Upper lobe of left lung (tissue), 6 donors: ENCODE measurements at regions not wholly inside any gene's neighbourhood (a gene's known extent, or its start where the extent isn't known, plus 50 kb on each side); places are given as distances from the start of the nearest gene placed in this dataset.
"Not testable (repeated sequence)": the region's sequence is repeated elsewhere in the genome, so short reads cannot be mapped to it uniquely, and the experiment has no call there.

Source experiments
- ATAC-seq, 2 donors: fragments of 200-7000 bp; cut with Tn5 transposase; one replicate each; pipeline ENCODE4 v1.9.1; 2022; ENCODE audit warnings: mild to moderate bottlenecking in 2 of 2, moderate library complexity in 2 of 2; ENCODE audit not compliant: low FRiP score in 2 of 2
- DNase-seq, 2 donors: peaks; one replicate each; pipeline ENCODE4 v3.0.0-alpha.2; 2019 to 2020
- H3K27ac ChIP-seq, 4 donors: fragments of 200-600 bp; sonication (generic); one replicate each; pipeline ENCODE4 v1.5.1; 2016 to 2019
- H3K27me3 ChIP-seq, 4 donors: fragments of 200-600 bp; sonication (generic); one replicate each; pipeline ENCODE4 v1.5.1; 2017 to 2019
- H3K36me3 ChIP-seq, 4 donors: fragments of 200-600 bp; sonication (generic); one replicate each; pipeline ENCODE4 v1.5.1; 2016 to 2019
- H3K4me1 ChIP-seq, 4 donors: fragments of 200-600 bp; sonication (generic); one replicate each; pipeline ENCODE4 v1.5.1; 2018 to 2019
- H3K4me3 ChIP-seq, 4 donors: fragments of 200-600 bp; sonication (generic); one replicate each; pipeline ENCODE4 v1.5.1; 2017 to 2019; ENCODE audit warnings: mild to moderate bottlenecking in 2 of 4, moderate library complexity in 1 of 4
- H3K9me3 ChIP-seq, 4 donors: fragments of 200-600 bp; sonication (generic); one replicate each; pipeline ENCODE4 v1.5.1; 2018 to 2019
- EP300 ChIP-seq, 4 donors: sonication (generic); formaldehyde crosslinking; IDR thresholded peaks; one replicate each; pipeline ENCODE4 v1.5.1; 2017; ENCODE audit warnings: antibody characterized with exemption in 4 of 4, control low read depth in 2 of 4
- POLR2A ChIP-seq, 4 donors: fragments of 450-650 bp; IDR thresholded peaks; one replicate each; pipeline ENCODE4 v1.5.1; 2016 to 2017; ENCODE audit warnings: antibody characterized with exemption in 4 of 4, mild to moderate bottlenecking in 2 of 4
- POLR2AphosphoS5 ChIP-seq, 2 donors: sonication (generic); formaldehyde crosslinking; IDR thresholded peaks; one replicate each; pipeline ENCODE4 v1.5.1; 2017; ENCODE audit warnings: antibody characterized with exemption in 2 of 2
- WGBS, 2 donors: methylation state at CpG; one replicate each; pipeline ENCODE4 v1.1.5; 2017 to 2018; 5-methylcytosine and 5-hydroxymethylcytosine counted together
- TF ChIP-seq, protein P1 (sequence below), 6 experiments: fragments of 450-650 bp in 4 of 6; fragments of 200-600 bp in 2 of 6; sonication (generic) in 2 of 6; IDR thresholded peaks; one replicate each; pipeline ENCODE4 v1.5.1; 2016 to 2019; ENCODE audit warnings: antibody characterized with exemption in 6 of 6
- donor health status: DM: no; HTN: no; CAD: no; lungs with moderate emphysema.
- donor health status: DM: no; HTN: yes; CAD: no; lungs with severe emphysema.

DNA sequence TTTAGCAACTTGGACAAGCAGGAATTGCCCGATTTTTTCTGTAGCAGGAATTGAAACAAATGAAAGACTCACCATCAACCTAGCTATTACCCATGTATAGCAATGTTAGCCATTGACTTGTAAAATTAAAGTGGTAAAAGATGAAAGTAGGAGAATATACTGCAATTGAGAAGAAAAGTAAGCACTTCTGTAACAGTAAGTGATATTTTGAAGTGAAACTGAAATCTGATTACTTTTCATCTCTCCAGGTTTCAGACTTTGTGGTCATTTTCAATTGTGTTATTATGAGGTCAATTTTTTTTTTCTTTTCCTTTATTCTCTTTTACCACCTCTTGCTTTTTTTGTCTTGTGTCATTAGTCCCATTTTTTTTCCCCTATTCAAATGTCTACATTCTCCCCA lies 1078.2 kb downstream of the ZPLD1 start:
- 67 to 68% methylated on average over 1 of the region's 1 CpG for WGBS, 2 donors

DNA sequence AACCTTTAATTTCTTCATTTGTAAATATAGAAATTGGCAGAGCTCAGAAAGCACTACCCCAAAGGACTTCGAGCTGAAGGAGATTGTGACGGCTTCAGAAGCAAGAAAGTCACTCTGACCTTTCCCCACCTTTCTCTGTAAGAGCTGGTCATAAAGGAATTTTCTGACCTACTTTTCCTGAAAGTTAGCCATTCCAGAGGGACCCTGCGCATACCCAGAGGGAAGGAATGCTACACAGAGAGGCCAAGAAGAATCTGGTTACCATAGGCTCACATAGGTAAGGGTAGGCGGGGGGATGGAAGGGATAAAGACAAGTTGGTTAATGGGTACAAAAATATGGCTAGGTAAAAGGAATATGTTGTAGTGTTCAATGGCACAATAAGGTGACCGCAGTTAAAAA lies 1080.3 kb downstream of the ZPLD1 start:
- H3K27ac ChIP-seq, result no peak overlapping the region
- no peak for TF ChIP-seq POLR2A (IDR thresholded peaks at IDR 0.05)
- TF ChIP-seq POLR2AphosphoS5 (IDR thresholded peaks at IDR 0.05), result no peak
- TF ChIP-seq EP300 (IDR thresholded peaks at IDR 0.05), result no peak
- TF ChIP-seq, protein P1, sequence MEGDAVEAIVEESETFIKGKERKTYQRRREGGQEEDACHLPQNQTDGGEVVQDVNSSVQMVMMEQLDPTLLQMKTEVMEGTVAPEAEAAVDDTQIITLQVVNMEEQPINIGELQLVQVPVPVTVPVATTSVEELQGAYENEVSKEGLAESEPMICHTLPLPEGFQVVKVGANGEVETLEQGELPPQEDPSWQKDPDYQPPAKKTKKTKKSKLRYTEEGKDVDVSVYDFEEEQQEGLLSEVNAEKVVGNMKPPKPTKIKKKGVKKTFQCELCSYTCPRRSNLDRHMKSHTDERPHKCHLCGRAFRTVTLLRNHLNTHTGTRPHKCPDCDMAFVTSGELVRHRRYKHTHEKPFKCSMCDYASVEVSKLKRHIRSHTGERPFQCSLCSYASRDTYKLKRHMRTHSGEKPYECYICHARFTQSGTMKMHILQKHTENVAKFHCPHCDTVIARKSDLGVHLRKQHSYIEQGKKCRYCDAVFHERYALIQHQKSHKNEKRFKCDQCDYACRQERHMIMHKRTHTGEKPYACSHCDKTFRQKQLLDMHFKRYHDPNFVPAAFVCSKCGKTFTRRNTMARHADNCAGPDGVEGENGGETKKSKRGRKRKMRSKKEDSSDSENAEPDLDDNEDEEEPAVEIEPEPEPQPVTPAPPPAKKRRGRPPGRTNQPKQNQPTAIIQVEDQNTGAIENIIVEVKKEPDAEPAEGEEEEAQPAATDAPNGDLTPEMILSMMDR (IDR thresholded peaks at IDR 0.05), result no peak
- DNase-seq (no peak), ATAC-seq (no peak)
- WGBS, 2 donors, result 90% methylated on average over 5 of the region's 5 CpGs
- H3K27me3 ChIP-seq, result no peaks in the 10 kb centered on the region
- no peaks in the 10 kb centered on the region for H3K36me3 ChIP-seq
- no peak overlapping the region for H3K4me3 ChIP-seq
- no peaks in the 10 kb centered on the region for H3K9me3 ChIP-seq
- no peaks in the 10 kb centered on the region for H3K4me1 ChIP-seq

More for the DNA sequence above, 1078.2 kb downstream of the ZPLD1 start:
- ATAC-seq (no peak), DNase-seq (no peak)
- H3K9me3 ChIP-seq, result no peaks in the 10 kb centered on the region
- TF ChIP-seq POLR2A (IDR thresholded peaks at IDR 0.05) (no peak), POLR2AphosphoS5 (IDR thresholded peaks at IDR 0.05) (no peak), EP300 (IDR thresholded peaks at IDR 0.05) (no peak)
- TF ChIP-seq, protein P1 (IDR thresholded peaks at IDR 0.05), result no peak
- H3K36me3 ChIP-seq, result no peaks in the 10 kb centered on the region
- H3K4me1 ChIP-seq, result no peaks in the 10 kb centered on the region
- no peaks in the 10 kb centered on the region for H3K27me3 ChIP-seq
- no peak overlapping the region for H3K4me3 ChIP-seq
- no peak overlapping the region for H3K27ac ChIP-seq

DNA sequence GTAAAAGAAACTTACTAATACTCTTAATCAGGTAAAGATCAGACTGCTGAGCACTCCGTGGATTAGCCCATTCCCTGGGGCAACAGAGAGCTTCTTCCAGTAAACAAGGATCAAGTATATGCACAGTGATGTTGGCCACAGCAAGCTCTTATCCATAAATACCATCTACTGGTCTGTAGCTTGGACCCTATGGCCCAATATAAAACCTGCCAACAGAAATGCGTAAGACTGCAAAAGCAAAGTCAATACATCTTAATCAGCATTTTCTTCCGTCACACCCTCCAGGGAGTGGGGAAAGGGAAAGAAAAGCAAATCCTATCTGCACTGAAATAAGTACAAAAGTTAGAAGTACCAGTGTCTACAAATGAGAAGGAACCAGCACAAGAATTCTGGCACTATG lies 1082.1 kb downstream of the ZPLD1 start:
- Histone ChIP-seq H3K27me3 (no peaks in the 10 kb centered on the region), H3K36me3 (no peaks in the 10 kb centered on the region), H3K27ac (no peak overlapping the region), H3K4me1 (no peaks in the 10 kb centered on the region), H3K9me3 (peaks cover 0 to 4% (median 0%) of the 10 kb centered on the region in 4 donors), H3K4me3 (no peak overlapping the region)
- WGBS, 2 donors, result 85 to 89% methylated on average over 3 of the region's 3 CpGs
- DNase-seq (no peak), ATAC-seq (no peak)
- TF ChIP-seq EP300 (IDR thresholded peaks at IDR 0.05) (no peak), POLR2A (IDR thresholded peaks at IDR 0.05) (no peak), POLR2AphosphoS5 (IDR thresholded peaks at IDR 0.05) (no peak)
- TF ChIP-seq, protein P1 (IDR thresholded peaks at IDR 0.05), result no peak

DNA sequence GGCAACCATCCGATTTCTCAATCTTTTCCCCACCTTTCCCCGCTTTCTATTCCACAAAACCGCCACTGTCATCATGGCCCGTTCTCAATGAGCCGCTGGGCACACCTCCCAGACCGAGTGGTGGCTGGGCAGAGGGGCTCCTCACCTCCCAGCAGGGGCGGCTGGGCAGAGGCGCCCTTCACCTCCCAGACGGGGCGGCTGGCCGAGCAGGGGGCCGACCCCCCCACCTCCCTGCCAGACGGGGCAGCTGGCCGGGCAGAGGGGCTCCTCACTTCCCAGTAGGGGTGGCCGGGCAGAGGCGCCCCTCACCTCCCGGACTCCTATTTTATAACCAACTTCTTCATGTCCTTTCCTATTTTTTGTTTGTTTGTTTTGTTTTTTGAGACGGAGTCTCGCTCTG lies 1096.5 kb downstream of the ZPLD1 start:
- not testable (repeated sequence) for H3K36me3 ChIP-seq, H3K9me3 ChIP-seq, H3K27ac ChIP-seq, ATAC-seq, H3K27me3 ChIP-seq, H3K4me1 ChIP-seq, H3K4me3 ChIP-seq
- WGBS, 2 donors, result 92 to 95% methylated on average over 18 to 19 of the region's 19 CpGs
- DNase-seq, result peak in 1 of 2 donors; percentile 62

DNA sequence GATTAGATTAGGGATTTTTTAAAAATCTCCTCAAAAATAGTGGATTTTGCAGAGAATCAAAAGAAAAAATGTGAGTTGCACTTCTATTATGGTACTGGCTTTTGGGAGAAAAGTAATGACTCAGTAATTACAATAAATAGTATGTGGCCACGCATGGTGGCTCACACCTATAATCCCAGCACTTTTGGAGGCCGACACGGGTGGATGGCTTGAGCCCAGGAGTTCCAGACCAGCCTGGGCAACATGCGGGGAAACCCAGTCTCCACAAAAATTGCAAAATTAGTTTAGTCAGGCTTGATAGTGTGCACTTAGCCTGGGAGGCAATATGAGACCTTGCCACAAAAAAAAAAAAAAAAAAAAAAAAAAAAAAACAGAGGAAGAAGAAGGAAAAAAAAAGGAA lies 1098.2 kb downstream of the ZPLD1 start:
- ATAC-seq (no peak), DNase-seq (no peak)
- no peak overlapping the region for H3K27ac ChIP-seq
- H3K36me3 ChIP-seq, result no peaks in the 10 kb centered on the region
- no peaks in the 10 kb centered on the region for H3K9me3 ChIP-seq
- no peaks in the 10 kb centered on the region for H3K4me1 ChIP-seq
- no peaks in the 10 kb centered on the region for H3K27me3 ChIP-seq
- TF ChIP-seq POLR2A (IDR thresholded peaks at IDR 0.05) (no peak), EP300 (IDR thresholded peaks at IDR 0.05) (no peak), POLR2AphosphoS5 (IDR thresholded peaks at IDR 0.05) (no peak)
- TF ChIP-seq, protein P1 (IDR thresholded peaks at IDR 0.05), result no peak
- H3K4me3 ChIP-seq, result no peak overlapping the region
- WGBS, 2 donors, result 91 to 94% methylated on average over 4 of the region's 4 CpGs
